GM21526 (cell line): ENCODE measurements at regions not wholly inside any gene's neighbourhood (a gene's known extent, or its start where the extent isn't known, plus 50 kb on each side); places are given as distances from the start of the nearest gene placed in this dataset.
"Not testable (repeated sequence)": the region's sequence is repeated elsewhere in the genome, so short reads cannot be mapped to it uniquely, and the experiment has no call there.

Source experiments
- ATAC-seq: cut with Tn5 transposase; IDR thresholded peaks from one replicate; pipeline ENCODE4 v1.9.1; 2021; ENCODE audit warnings: moderate library complexity; ENCODE audit not compliant: unreplicated experiment, low FRiP score

DNA sequence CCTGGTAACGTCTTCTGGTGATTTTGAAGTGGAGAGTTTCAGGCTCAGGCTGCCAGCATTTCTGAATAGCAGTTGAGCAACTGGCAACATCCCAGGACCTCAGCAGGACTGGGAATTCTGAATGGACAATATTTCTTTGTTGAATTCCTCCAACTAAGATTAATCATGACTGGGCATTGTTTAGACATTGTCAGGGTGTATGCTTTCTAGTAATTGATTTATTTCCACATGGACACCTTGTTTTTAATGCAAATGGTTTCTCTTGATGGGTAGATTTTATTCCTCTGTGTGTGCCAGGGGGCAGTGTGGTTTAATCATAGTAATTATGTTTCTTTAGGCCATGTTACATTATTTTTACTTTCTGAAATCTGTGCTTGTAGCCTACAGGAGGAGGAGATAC, 1004.7 kb upstream of the LCORL start:
- ATAC-seq, result no peak

DNA sequence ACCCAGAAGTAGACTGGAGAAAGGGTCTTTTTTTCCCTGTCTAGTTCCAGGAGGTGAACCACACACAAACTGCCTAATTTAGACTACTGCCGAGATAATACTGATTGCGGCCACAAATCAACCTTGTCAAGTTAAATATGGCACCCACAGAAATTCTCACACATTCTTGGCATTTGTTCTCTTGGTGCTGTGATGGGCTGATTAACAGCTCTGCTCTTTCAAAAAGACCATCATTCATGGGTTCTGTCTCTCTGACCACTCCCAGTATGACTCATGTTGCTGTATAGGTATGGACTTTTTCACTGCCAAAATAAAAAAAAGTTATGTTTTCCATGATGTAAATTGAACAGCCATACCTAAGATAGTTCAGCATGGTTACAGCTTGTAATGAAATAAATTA, 1003.5 kb upstream of the LCORL start:
- no peak for ATAC-seq

DNA sequence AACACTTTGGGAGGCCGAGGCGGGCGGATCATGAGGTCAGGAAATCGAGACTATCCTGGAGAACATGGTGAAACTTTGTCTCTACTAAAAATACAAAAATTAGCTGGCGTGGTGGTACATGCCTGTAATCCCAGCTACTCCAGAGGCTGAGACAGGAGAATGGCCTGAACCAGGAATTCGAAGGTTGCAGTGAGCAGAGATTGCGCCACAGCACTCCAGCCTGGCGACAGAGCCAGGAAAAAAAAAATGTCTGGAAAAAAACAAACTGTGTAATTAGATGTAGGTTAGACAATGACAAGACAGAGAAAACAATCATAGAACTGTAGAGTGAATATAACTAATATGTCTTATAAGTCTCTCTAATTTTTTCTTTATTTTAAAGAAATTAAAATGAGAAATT, 1002.5 kb upstream of the LCORL start:
- no peak for ATAC-seq

DNA sequence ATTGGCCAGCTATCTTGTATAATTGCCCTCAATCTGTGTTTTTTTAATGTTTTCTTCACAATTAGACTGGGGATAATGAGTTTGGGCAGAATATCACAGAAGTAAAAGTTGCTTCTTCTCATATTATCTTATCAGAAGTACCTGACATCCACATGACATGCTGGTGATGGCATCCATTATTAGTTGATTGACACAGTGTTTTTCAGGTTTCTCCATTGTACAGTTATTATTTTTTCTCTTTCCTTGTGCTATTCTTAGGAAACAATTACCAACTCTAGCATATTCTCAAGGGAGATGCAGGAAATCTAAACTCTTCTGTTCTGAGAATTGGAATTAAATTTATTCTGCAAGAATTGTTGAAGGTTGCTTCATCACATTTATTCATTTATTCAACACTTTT, 1000.1 kb upstream of the LCORL start:
- ATAC-seq, result no peak

DNA sequence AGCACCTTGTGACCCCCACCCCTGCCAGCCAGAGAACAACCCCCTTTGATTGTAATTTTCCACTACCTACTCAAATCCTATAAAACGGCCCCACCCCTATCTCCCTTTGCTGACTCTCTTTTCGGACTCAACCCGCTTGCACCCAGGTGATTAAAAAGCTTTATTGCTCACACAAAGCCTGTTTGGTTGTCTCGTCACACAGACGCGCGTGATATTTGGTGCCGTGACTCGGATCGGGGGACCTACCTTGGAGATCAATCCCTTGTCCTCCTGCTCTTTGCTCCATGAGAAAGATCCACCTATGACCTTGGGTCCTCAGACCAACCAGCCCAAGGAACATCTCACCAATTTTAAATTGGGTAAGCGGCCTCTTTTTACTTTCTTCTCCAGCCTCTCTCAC, 995.0 kb upstream of the LCORL start:
- ATAC-seq, result not testable (repeated sequence)

DNA sequence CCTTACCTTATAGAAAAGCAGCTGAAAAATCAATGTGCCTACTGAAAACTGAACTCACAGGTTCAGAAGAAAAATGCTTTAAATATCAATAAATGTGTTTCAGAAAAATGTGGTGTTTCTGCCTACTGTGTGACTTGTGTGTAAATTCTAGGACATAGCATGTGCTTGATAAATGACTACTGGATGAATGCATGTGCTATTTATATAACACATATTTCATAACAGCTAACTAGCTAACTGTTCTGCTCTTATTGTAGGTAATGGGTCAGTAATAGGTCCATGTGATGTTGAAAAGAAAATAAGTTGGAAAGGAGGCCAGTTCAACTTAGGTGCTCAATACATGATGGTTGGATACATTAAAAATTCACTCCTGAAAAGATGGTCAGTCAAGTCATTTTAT, 993.0 kb upstream of the LCORL start:
- no peak for ATAC-seq

DNA sequence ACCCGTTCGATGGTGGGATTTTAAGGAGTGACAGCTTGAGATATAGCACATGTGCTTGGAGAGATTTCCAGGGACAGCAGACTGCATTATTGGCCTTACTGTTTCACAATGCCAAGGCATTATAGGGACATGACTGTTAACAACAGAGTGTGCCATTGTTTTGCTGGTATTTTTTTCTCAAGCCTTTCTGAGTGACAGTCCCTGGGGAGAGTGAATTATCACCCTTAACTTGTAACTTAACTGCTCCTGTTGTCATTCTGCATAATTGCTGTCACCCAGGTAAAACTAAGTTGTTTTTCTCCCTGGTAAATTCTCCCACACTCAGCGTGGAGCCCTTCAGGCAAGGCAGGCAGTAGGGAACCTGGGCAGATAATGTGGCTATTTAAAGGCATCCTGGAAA, 989.2 kb upstream of the LCORL start:
- no peak for ATAC-seq

DNA sequence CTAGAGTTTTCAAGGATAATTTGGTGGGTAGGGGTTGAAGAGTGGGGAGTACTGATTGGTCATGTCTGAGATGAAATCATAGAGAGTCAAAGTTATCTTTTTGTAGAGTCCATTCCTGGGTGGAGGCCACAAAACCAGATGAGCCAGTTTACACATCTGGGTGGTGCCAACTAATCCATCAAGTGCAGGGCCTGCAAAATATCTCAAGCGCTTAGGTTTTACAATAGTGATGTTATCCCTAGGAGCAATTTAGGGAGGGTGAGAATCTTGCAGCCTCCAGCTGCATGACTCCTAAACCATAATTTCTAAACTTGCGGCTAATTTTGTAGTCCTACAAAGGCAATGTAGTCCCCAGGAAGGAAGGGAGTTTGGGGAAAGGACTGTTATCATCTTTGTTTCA, 988.3 kb upstream of the LCORL start:
- no peak for ATAC-seq

DNA sequence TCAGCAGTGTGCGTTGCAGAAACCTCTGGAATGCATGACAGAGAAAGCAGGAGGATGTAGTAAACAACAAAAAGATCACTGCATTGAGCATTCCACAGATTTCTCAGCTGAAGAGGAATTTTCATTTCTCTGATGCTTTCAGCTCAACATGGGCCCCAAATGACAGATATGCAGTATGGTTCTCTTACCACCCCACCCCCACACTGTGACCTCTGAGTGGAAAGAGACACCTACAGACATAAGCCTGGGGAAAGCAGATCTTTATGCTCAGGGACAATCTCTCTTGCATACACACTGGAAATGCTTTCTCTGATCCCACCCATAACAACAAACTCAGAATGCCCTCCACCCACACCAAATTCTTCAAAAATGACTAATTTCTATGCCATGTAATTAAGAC, 983.7 kb upstream of the LCORL start:
- ATAC-seq, result no peak

DNA sequence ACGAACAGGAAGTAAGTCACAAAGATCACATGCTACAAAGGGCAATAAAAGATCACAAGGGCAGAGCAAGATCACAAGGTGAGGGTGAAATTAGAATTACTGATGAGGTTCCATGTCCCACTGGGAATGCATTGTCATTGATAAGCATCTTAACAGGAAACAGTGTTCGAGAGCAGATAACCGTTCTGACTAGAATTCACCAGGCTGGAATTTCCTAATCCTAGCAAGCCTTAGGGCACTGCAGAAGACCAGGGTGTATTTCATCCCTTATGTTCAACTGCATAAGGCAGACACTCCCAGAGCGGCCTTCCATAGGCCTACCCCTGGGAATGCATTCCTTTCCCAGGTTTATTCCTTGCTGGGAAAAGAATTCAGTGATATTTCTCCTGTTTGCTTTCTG, 980.6 kb upstream of the LCORL start:
- no peak for ATAC-seq

DNA sequence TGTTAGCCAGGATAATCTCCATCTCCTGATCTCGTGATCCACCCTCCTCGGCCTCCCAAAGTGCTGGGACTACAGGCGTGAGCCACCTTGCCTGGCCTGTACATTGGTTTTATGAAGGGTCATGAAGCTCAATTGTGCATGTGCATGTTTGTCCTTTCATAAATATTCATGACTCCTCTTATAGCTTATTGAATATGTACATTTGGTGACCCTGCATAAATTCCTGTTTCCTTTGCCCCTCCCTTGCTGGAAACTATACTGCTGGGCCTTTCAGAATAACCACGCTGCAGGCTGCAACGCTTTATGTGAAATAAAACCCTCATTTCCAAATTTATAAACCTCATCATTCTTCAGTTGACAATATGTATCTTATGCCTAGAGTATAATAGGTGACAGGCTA, 978.0 kb upstream of the LCORL start:
- no peak for ATAC-seq

DNA sequence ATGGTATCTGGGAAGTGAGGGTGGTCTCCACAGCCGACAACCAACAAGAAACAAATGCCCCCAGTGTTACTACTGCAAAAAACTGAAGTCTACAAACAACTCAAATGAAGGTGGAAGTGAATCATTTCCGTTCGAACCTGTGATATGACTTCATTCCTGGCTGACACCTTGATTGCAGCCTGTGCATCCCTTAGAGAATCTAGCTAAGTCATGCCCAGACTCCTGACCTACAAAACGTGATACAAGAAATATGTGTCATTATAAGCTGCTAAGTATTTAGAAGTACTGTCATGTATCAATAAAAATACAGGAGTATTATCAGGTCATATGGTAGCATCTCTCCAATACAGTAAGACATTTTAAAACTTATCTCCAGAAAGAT, 959.7 kb upstream of the LCORL start:
- ATAC-seq, result no peak

DNA sequence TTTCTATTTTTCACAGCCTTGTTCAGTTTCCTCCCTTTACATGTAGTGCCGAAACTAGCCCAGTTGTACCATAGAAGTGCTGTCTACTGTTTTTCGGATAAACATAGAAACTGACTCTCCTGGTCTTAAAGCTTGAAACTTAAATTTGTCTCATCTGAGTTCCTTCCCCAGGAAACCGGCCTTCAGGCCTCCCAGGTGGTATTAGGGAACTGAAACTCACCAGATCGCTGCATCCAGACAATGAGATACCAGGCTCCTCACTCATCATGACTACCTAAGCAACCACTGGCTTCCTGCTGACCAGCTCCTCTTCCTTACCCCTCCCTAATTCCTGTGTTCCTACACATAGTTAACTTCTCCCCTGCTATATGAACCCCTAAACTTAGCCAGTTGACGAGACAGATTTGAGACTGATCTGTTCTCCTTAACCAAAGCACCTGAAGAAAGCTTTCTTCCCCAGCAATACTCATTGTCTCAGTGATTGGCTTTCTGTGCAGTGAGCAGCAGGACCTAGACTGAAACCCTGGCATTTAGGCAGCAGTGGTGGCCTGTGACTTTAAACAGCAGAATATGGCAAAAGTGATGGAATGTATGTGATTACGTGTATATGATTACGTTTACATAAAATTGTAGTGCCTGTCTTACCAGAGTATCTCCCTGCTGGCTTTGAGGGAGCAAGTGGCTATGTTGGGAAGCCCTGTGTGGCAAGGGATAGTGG, 959.1 kb upstream of the LCORL start:
- ATAC-seq, result peak; percentile 78

DNA sequence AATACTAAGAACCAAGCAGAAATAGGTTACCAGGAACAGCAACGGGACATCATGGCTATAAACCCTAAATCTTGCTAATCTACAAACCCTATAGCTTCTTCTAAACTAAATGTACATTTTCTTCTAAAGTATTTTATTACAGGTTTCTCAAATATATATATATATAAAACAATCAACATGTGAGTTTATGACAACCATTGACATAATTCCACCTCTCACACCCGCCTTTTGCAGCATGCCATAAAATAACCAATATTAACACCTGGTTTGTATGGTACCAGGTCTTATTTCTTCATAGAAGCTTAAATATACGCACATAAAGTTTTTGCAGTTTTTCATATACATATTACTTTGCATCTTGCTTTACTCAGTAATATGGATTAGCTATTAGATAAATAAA, 955.3 kb upstream of the LCORL start:
- ATAC-seq, result no peak

DNA sequence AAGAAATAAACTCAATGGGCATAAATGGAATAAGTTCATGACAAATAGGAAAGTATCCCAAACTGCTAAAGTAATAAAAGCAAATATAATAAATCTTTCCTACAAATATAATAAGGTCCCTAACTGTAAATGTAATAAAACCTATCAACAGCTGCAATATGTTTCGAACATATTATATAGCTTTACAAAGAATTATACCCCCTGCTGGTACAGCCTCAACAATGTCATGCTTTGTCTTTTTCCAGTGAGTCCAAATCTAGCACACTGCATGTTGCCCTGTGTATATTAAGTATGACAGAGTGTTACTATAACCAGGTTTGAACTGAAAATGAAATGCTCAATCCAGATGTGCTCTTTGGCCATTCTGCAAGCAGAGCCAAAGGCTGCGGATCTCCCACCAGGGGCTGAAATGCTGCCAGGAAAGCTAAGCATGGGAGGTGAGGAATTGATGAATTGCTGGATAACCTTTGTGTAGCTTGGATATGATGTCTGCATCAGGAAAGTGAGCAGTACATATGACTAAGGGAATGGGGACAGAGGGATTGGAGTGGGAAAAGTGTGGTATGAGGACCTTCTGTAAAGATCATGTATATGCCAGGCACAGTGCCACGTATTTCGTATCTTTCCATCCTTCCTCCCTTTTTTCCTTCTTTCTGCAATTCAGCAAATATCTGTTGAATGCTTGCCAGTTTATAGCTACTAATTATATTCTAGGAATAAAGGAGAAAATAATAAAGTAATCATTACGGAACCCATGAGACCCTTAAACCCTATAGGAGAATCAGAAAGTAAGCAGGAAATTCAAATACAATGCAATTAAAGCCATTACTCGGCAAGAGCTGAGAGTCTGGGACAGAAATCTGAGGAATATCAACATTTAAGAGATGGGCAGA, 954.6 kb upstream of the LCORL start:
- no peak for ATAC-seq

DNA sequence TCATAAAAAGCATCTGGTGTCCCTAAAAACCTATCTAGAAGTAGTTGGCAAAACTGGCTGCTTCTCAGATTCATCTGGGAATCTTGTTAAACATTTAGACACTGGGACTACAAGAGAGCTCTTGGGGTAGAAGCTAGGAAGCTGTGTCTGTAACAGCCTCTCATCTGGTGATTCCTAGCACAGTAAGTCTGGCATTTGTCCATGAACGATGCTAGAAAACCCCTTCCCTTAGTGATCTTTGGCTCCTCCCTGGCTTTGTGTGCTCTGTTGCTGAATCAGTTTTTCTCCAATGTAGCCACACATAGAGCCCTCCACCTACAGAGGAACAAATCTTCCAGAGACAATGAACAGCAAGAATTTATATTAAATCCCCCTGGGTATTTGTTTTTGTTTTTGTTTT, 951.7 kb upstream of the LCORL start:
- no peak for ATAC-seq

DNA sequence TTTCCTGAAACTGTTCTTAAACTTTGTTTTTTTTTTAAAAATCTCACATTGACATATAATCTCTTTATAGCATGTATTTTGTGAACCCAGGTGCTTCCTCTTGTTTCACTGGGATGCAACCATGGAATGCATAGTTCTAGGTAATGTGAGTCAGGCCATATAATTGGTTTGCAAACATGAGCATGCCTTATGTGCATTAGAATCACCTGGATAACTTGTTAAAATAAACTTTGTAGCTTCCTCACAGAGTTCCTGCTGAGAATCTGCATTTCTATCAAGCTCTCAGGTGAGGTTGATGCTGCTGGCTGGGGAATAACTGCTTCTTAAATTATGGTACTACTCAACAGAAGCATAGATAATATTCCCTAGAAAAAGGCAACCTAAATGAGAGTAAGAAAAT, 940.3 kb upstream of the LCORL start:
- no peak for ATAC-seq

DNA sequence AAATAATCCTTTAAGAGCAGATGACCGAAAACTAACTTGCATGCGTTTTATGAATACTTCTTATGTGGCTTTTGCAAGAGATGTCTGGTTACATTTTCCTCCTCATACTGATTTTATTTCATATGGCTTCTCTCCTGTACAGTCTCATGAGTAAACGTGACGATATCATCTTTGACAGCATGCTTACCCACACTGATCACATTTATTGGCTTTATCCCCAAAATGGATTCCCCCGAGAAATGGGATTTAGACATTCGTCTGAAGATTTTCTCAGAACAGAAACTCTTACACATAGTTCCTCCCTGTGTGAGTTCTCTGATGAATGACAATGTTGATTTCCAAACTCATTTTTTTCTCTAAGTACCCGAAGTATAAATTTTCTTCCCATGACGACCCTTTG, 939.7 kb upstream of the LCORL start:
- no peak for ATAC-seq

DNA sequence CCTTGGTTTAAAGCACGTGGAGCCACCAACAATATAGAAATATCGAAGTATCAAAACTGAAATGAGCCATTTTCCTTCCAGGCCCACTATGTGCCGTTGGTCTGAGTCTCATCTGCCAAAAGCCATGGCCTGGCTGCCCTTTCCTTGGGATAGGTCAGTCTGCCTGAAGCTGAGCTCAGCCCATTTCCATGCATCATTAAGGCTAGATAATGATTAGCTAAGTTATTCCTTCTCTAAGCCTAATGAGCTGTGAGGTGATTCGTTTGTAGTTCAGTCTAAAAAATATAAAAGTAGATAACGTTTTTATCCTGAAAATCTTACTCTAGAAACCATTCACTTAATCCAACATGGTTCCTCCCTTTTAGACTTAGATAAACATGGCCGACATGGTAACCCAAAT, 936.2 kb upstream of the LCORL start:
- no peak for ATAC-seq

DNA sequence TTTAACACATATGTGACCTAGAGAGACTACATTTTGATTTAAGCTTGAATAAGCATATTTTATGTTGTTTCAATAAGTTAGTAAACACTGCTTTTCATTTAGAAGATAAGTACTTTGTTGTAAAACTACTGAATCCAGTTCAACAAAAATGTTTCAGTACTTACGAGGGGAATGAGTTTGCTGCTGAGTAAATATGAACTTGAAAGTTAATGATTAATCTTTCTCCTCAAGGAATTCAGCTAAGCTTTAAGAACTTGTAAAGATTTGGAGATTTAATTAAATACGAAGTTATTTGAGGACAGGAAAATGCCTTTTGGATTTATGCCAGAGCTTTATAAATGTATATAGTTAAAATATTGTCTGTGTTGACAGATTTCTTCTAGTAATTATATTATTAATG, 933.0 kb upstream of the LCORL start:
- ATAC-seq, result no peak

DNA sequence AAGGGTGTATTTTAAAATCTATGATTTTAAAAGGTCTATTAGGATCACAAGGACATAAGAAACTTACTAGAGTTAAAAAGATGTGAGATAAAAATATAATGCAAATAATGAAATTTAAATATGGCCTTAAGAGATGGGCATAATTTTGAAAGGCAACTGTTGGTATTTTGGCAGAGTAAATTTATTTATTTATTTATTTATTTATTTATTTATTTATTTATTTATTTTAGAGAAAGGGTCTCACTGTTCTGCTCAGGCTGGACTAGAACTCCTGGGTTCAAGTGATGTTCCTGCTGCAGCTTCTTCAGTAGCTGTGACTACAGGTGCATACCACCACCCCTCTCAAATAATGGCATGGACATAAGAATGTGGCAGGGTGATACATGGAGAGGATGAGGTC, 932.1 kb upstream of the LCORL start:
- no peak for ATAC-seq

DNA sequence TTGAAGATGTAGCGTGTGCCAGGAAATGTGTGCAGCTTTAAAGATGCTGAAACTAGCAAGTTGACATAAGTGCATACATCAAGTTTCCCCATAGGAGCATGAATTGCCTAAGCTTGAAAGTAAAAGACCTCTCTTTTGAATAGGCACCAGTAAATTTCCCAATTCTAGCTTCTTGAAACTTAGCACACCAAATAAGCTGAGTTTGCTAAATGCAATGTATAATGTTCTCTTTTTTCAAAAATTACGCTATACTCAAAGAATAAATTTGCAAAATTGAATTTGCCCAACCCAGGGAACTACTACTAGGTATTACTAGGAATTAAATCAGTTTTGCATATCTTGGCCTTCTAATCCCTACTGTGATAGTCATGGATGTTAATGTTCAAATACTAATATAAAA, 923.9 kb upstream of the LCORL start:
- no peak for ATAC-seq
